NB4 (cell line): ENCODE measurements at regions not wholly inside any gene's neighbourhood (a gene's known extent, or its start where the extent isn't known, plus 50 kb on each side); places are given as distances from the start of the nearest gene placed in this dataset.

Experiments used
- DNase-seq: peaks from one replicate; pipeline ENCODE4 v3.0.0; 2010; ENCODE audit warnings: low read depth
- H3K4me3 ChIP-seq: one replicate; pipeline ENCODE4 v1.5.1; 2011; ENCODE audit warnings: mild to moderate bottlenecking, low read depth, low read length, moderate library complexity
- MAX ChIP-seq: IDR thresholded peaks from 2 replicates; pipeline ENCODE4 v1.6.1; 2011; ENCODE audit warnings: low read depth, low read length
- MYC ChIP-seq: IDR thresholded peaks from 2 replicates; pipeline ENCODE4 v1.6.1; 2011; ENCODE audit warnings: low read depth, low read length
- POLR2A ChIP-seq: IDR thresholded peaks from 2 replicates; pipeline ENCODE4 v1.6.1; 2011; ENCODE audit warnings: mild to moderate bottlenecking; ENCODE audit not compliant: insufficient read length; ENCODE audit errors: extremely low read depth
- TF ChIP-seq, protein P1 (sequence below): IDR thresholded peaks from one replicate; pipeline ENCODE4 v1.5.1; 2012; ENCODE audit warnings: low read depth, low read length

- no peak for DNase-seq
- H3K4me3 ChIP-seq = no peak overlapping the region
- TF ChIP-seq MAX (no peak), MYC (no peak)
- TF ChIP-seq, protein P1, sequence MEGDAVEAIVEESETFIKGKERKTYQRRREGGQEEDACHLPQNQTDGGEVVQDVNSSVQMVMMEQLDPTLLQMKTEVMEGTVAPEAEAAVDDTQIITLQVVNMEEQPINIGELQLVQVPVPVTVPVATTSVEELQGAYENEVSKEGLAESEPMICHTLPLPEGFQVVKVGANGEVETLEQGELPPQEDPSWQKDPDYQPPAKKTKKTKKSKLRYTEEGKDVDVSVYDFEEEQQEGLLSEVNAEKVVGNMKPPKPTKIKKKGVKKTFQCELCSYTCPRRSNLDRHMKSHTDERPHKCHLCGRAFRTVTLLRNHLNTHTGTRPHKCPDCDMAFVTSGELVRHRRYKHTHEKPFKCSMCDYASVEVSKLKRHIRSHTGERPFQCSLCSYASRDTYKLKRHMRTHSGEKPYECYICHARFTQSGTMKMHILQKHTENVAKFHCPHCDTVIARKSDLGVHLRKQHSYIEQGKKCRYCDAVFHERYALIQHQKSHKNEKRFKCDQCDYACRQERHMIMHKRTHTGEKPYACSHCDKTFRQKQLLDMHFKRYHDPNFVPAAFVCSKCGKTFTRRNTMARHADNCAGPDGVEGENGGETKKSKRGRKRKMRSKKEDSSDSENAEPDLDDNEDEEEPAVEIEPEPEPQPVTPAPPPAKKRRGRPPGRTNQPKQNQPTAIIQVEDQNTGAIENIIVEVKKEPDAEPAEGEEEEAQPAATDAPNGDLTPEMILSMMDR = no peak
Measured at GRCh38 chr12:105469211-105469610, 138.7 kb downstream of the C12orf75 start.

- H3K4me3 ChIP-seq = no peak overlapping the region
- TF ChIP-seq, protein P1 = no peak
- TF ChIP-seq MAX = no peak
- TF ChIP-seq MYC = no peak
- no peak for TF ChIP-seq POLR2A
- no peak for DNase-seq
Measured at GRCh38 chr12:105469701-105470100, 139.2 kb downstream of the C12orf75 start.

DNA sequence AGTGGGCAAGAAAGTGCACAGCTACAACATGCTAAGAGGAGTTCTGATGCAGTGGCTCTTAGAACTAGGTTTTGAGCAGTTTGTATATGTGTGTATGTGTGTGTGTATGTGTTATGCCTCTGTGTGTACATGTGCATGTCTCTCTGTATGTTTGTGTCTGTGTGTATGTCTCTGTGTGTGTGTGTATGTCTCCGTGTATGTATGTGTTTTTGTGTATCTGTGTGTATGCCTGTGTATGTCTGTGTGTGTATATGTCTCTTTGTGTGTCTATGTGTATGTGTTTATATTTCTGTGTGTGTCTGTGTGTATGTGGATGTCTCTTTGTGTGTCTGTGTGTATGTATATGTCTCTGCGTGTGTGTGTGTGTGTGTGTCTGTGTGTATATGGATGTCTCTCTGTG is 139.6 kb downstream of the C12orf75 start:
- no peak for DNase-seq
- H3K4me3 ChIP-seq = no peak overlapping the region
- TF ChIP-seq MAX (no peak), POLR2A (no peak), MYC (no peak)
- TF ChIP-seq, protein P1 = no peak

GRCh38 chr12:105470601-105471000 is 140.1 kb downstream of the C12orf75 start:
- TF ChIP-seq, protein P1 = no peak
- TF ChIP-seq POLR2A (no peak), MYC (no peak)
- DNase-seq = no peak
- no peak overlapping the region for H3K4me3 ChIP-seq

GRCh38 chr12:105474672-105475071 is 144.2 kb downstream of the C12orf75 start:
- H3K4me3 ChIP-seq = no peak overlapping the region
- DNase-seq = peak; percentile 63
- no peak for TF ChIP-seq POLR2A
- no peak for TF ChIP-seq MYC
- TF ChIP-seq, protein P1 = no peak
- no peak for TF ChIP-seq MAX

GRCh38 chr12:105476616-105477015 is 146.1 kb downstream of the C12orf75 start:
- no peak for DNase-seq
- H3K4me3 ChIP-seq = no peak overlapping the region

More at GRCh38 chr12:105476616-105477015, 146.1 kb downstream of the C12orf75 start:
- TF ChIP-seq POLR2A = no peak
- TF ChIP-seq MAX = no peak
- TF ChIP-seq MYC = no peak
- TF ChIP-seq, protein P1 = no peak
